Activated CD4-positive, alpha-beta T cell treated with anti-CD3 and anti-CD28 coated beads, Interleukin-2, amount 50 U/mL, for 24 hours (primary cell): ENCODE measurements at regions not wholly inside any gene's neighbourhood (a gene's known extent, or its start where the extent isn't known, plus 50 kb on each side); places are given as distances from the start of the nearest gene placed in this dataset.
"Not testable (repeated sequence)": the region's sequence is repeated elsewhere in the genome, so short reads cannot be mapped to it uniquely, and the experiment has no call there.

ENCODE experiments used
- DNase-seq, 2 donors: peaks; one replicate each; pipeline ENCODE4 v3.0.0-alpha.2; 2020; ENCODE audit warnings: low read depth in 1 of 2, low spot score in 1 of 2

DNA sequence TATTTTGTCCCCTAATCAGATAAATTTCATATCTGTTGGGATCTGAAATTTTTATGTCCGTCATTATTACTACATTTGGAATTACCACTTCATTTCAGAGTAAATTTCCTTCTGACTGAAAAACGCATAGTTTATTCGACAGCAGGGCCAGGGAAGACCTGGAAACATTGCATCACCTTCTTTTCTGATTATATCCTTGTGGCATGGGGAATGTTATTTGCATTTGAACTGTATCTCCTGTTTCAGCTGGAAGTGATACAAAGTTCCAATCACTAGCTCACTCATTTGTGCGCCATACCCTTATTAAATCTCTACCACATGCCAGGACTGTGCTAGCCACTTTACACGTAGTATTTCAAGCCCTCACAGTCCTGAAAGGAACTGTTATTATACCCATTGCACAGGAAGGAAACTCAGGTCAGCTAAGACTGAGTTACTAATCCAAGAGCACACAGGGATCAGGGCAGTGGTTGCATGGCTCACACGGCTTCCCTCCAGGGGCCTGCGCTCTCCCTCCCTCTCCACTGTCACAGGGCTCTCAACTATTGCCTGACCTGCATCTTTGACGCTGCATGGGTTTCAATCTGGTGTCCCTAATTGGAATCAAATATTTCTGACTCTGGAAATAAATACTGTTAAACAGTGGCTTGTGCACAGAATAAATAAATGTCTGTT is 84.4 kb upstream of the NANOS1 start:
- no peak for DNase-seq

DNA sequence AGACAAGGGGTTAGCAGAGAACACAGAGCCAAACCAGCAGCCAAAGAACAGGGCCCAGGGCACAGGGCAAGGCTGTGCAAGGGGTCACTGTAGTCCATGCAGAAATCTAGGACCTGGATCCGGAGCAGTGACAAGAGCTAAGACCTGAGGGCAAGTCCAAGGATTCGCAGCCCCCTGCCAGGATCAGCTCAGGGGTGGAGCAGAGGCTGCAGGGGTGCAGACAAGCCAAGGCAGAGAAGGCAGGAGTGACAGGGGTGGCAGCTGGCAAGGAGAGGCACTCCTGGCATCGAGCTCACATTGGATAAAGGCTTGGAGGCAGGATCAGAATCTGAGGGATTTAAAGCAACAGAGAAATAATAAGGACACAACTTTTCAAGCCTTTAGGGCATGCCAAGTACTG is 80.7 kb upstream of the NANOS1 start:
- DNase-seq, result no peak

DNA sequence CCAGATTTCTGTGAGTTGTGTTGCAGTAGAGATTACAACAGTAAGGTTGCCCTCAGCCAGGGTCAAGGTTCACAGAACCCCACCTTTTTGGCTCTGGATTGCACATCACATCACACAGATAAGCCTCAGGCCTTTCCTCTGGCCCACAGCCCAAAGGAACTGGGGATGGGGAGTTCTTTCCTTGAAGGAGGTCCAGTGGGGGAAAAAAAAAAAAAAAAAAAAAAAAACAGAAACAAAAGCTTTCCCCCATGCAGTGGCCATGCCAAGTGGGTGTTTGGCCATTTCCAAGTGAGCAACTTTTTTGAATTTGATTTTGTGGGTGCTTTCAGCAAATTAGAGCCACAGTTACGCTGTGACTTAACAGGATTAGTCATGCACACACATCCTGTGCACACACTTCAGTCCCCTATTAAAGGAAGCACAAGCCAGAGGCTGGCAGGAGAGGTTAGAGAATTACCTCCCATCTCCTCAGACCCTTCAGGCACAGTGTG is 79.3 kb upstream of the NANOS1 start:
- DNase-seq, result no peak

DNA sequence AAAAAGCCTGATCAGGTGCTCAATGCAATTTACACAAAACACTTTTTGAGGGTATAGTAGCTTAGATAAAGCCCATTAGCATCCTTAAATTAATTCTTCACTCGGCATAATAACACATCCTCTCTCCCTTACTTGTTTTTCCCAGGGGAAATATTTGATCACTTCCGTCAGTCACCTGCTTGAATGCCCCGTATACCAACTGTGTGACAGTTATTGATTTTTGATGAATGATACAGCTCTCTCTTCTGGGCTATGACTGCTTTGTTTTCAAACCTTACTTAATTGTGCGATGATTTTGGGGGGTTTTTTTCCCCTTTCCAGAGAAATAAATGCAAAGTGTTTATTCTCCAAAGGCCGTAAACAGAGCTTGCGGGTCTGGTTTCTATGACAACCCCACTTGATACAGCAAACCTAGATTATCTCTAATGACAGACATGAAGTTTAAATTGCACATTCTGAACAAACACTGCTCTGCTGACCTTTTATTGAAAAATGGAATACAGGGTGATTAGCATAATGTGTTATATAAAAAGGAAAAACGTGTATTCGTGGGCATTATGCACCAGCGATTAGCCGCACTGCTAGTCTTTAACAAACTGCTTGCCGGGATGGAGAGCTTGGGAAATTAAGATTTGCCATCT is 78.4 kb upstream of the NANOS1 start:
- DNase-seq, result no peak

DNA sequence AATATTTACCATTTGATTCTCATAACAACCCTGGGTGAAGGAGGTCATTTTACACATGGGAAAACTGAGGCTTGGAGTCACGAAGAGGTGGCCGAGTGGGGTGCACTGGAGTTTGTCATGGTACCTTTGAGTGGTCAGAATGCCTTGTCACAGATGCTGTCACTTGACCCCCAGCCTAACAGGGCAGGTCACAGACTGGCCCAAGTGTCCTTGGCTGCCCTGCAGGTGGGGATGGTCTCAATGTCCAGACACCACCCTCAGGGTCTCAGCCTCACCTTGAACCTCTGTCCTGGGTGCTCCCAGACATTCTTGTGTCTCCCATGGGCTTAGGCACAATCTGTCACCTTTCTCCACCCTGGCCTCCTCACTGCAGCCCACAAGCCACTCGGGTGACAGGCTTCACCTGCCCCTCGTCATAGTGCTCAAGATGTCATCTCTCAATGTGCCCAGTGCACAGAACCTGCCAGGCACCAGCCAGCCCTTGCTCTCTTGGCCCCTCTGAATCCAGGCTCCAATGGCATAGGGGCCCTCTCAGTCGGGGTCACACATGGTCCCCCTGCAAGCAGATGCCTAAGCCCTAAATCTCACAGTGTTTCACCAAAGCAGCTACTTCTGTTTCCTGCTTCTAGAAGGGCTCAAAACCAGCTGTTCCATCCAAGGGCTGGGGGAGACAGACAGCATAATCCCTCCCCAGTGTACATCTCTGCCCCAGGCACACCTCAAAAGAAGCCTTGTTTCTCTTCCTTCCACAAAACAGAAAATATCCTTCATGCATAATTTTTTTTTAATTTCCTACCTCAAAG is 76.8 kb upstream of the NANOS1 start:
- no peak for DNase-seq

DNA sequence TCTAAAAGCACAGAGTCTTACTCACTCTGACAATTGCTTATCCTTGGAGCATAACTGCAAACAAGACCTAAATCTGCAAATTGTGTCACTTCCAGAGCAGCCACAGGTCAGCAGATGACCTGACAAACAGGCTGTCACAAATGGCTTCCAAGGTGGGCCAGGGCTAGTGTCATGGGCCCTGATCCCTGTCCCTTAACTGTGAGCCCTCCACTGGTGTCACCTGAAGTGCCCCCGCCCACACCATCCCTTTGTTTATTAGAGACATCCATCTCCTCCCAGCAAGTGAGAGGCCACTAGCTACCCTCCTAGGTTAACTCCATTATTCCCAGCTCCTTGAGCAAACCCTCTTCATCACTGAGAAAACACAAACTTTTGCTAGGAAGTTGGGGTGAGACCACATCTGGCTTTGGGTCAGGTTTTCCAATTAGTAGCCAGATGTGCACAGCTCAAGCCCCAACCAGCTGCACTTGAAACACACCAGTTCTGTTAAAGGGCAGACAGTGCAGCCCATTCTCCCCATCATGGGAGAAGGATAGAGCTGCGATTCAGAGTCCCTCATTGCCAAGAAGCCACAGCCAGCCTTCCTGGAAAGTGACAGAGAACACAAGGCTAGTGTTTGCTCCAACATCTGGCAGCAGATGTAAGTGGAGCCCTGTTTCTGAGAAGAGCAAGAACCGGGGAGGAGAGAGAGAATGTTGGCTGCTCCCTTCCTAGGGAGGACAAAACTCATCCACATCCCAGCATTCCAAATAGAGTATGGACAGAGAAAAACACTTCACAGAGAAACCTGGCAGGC is 75.7 kb upstream of the NANOS1 start:
- DNase-seq, result no peak

DNA sequence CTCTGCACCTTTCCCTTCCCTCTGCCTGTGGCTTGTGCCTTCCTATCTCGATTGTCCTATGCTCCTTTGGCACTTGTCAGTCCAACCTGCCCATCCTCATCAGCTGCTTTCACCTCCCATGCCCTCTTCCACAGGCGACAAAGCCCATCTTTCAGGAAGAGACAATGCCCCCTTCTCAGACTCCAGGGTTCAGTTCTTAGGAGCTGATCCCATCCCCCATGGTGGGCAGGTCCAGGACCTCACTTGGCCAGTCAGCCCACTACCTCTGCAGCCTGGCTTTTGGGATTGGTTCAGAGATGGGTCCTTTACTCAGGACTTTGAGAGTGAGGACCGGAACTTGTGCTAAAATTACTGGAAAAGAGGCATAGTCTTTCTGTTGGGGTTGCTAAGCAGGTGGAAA is 74.0 kb upstream of the NANOS1 start:
- no peak for DNase-seq

DNA sequence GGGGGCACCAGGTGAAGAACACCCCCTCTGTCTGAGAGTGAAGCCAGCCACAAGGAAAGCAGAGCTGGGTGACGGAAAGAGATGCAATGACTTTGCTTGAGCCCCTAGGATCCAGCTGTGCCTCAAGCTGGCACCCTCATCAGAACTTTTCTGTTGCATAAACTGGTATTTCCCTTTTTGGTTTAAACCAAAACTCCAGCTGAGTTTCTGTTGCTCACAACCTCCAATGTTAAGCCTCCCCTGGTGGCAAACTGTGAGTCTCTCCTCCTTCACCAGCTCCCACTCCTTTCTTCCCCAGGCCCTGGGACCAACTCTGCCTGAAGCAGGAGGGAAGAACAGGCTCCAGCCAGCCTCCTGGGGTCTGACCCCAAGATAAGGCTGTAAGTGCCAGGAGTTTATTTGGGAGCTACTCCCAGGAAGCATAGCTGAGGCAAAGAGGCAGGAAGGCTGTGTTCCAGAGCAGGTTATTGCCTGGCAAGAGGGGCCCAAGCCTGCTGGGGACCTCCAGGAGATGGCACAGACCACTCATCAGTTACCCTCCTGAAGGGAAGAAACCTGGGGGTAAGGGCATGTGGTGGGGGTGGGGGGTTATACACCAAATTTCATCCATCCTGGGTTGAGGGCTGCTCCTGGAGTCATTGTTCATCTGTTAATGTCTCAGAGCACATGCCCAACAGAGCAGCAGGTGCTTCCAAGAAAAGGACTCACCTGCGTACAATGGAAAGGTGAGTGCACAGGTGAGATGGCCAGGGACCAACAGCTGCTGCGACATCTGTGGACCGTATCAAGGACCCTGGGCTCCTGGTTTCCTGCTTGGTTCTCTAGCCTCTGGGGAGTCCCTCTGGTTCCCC is 73.3 kb upstream of the NANOS1 start:
- DNase-seq, result no peak

DNA sequence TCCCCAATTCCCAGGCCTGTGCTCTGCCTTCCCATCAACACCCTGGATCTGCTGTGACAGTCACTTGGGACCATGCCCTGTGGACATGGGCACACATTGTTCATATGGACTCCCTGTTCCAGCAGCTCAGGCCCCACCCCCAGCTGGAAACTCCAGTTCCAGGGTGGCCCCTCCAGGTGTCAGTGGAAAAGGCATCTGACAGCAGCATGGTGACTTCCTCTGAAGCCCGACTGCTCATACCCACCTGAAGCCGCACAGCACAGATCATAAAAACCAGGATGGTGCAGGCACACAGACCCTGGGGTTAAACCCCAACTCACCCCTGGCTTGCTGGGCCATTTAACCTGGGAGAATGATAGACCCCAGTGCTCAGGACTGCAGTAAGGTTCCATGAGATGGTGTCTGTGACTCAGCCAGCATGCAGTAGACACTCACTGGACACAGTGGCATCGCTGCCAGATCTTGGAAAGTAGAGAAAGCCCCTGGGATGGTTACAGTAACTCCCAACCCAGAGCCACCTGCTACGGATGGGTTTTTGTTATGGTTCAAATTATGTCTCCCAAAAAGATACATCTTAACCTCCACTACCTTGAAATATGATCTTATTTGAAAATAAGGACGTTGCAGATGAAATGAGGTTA is 72.6 kb upstream of the NANOS1 start:
- no peak for DNase-seq

DNA sequence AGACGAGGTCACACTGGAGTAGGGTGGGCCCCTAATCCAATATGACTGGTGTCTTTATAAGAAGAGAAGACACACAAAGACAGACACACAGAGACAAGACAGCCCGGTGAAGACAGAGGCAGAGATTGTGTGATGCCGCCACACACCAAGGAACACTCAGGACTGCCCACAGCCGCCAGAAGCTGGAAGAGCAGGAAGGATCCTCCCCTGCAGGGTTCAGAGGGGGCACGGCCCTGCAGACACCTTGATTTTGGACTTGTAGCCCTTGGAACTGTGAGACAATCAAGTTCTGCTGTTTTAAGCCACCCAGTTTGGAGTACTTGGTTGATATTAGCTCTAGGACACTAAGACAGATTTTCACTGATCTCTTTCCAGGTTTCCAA is 72.1 kb upstream of the NANOS1 start:
- no peak for DNase-seq

DNA sequence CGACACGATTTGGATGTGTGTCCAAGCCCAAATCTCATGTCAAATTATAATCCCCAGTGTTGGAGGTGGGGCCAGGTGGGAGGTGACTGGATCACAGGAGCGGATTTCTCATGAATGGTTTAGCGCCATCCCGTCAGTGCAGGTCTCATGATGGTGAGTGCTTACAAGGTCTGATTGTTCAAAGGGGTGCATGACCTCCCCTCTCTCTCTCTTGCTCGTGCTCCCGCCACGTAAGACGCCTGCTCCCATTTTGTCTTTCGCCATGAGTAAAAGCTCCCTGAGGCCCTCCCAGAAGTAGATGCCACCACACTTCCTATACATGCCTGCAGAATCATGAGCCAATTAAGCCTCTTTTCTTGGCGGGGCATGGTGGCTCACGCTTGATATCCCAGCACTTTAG is 71.5 kb upstream of the NANOS1 start:
- no peak for DNase-seq

DNA sequence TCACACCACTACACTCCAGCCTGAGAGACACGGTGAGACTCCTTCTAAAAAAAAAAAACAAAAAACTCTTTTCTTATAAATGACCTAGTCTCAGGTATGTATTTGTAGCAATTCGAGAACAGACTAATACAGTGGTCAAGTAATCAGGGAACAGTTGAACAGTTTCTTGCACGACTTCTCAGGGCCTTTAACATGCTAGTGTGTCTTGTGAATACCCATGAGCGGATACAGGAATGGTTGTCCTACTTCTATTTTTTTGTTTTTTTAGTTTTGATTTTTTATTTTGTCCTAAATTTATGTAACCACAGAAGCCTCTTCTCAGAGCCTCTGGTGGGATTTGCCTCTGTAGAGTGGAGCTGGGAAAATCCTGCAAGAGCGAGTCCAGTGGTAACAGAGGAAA is 71.0 kb upstream of the NANOS1 start:
- no peak for DNase-seq

DNA sequence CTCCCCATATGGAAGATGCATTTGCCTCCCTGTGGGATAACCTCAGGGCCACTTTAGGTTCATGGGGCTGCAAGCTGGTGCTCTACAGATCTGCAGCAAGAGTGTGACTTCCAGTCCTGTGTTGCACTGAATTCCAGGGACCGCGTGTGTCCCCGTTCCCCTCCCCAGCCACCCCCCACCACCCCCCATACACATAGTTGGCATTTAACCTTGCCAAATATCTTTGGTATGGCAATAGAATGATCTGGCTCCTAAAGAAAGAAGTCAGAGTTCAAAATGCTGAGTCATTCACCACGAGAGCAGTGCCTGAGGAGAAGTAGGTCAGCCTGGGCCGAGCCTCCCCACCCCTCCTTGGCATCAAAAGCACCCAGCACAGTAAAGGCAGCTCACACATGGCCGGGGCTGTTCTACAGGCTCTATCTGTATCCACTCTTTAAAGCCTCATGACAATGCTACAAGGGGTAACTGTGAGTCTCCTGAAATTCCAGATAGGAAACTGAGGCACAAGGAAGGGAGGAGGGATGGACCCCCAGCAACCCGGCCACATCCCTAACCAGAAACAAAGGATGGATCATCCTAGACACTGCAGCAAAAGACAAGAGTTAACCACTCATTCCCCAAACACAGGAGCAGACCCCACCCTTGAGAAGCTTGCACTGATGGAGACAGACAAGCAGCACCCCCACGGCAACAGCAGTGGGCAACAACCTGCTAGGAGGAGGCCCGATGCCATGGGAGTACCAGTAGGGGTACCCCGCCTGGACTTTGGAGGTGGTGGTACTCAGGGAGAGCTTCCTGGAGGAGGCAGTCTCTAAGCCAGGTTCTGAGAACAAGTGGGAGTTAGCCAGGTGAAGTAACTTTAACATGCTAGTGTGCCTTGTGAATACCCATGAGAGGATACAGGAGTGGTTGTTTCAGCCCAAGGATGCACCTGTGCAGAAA is 70.3 kb upstream of the NANOS1 start:
- DNase-seq, result no peak

DNA sequence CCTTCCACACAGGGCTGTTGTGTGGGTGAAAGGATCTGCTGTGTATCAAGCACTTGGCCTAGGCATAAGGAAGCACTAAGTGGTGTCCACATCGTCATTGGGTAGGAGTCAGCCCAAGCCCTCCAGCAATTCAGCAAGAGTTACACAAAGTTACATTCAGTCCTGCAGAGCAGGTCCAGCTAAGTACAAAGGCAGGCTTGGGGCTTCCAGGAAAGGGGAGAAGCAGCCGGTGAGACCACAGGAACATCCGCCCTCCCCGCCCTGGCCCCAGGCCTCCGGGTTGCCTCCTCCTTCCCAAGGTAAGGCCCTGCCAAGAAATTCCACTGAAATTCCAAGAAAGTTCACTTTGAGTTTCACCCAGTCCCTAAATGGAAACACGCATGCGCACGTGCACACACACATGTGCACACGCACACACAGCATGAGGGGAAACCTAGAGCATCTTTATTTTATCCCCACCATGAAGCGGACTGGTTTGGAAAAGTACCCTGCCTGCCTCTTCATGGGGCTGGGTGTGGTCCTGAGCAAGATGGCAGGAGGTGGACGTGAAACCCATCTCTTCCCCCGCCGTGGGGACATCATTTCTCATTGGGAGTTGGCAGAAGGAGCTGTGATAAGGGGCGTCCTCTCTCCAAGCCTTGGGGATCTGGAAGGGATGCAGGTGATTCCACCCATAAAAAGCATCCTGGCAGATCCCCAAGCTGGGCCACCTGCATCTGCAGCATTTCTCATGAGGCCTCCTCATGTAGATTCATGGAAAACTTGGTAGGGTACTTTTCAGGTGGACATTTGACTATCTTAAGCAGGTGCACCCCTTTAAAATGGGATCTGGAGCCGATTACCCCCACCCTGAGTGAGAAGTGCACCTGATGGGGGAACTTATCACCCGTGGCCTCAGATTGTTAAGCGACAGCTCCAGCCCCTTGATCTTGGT is 69.1 kb upstream of the NANOS1 start:
- DNase-seq, result no peak

DNA sequence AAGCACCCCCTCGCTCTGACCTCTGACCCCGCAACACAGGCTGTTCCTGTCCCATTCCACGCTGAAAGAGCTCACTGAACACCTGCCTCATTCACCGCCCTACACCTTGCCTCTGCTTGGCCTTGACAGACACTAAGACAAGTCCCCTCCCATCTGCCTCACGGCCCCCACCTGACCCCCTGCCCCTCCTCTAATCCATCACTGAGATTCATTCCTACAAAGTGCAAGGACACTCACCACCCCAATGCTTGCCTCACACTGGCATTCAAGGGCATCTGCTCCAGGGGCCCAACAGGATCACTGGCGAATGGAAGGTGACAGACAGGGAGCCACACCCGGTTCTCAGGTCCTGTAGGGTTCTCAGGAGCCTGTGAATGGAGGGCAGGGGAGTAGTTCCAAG is 68.1 kb upstream of the NANOS1 start:
- no peak for DNase-seq

DNA sequence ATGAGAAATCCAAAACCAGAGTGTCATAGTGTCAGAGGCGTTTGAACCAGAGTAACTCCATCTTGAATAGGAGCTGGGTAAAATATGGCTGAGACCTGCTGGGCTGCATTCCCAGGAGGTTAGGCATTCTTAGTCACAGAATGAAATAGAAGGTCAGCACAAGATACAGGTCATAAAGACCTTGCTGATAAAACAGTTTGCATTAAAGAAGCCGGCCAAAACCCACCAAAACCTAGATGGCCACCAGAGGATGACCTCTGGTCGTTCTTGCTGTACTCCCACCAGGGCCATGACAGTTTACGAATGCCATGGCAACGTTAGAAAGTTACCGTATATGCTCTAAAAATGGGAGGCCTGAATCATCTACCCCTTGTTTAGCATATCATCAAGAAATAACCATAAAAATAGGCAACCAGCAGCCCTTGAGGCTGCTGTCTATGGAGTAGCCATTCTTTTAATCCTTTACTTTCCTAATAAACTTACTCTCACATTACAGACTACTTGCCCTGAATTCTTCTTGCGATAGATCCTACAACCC is 67.1 kb upstream of the NANOS1 start:
- DNase-seq, result not testable (repeated sequence)

DNA sequence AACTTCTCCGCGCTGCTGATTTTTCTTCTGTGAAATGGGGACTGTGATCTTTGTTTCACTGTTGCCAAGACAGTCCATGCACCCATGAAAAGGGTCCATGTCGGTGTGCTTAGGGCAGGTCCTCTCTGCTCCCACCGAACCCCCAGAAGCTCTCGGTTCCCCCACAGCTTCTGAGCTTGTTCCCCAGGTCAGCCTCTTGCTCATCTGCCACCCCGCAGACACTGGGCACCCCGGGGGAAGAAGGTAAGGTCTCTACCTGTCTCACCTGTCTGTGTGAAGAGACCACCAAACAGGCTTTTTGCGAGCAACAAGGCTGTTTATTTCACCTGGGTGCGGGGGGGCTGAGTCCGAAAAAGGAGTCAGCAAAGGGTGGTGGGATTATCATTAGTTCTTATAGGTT is 66.2 kb upstream of the NANOS1 start:
- no peak for DNase-seq

DNA sequence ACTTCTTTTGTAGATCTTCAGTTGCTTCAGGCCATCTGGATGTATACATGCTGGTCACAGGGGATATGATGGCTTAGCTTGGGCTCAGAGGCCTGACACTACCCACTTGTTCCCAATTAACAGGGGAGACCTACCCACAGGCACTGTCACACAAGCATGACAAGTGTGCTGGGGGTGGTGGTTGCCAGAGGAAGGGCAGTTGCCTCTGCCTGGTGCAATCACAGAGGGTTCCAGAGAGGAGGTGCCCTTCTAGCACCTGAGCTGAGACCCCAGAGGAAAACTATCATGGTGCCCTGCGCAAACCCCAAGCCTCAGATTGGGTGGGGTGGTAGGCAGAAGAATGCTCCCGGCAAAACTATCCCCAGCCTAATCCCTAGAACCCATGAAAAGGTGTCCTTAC is 65.6 kb upstream of the NANOS1 start:
- no peak for DNase-seq
